GM23338 (cell line): ENCODE measurements at regions not wholly inside any gene's neighbourhood (a gene's known extent, or its start where the extent isn't known, plus 50 kb on each side); places are given as distances from the start of the nearest gene placed in this dataset.

ENCODE experiments used
- ATAC-seq: fragments of 200-7000 bp; cut with Tn5 transposase; 3 replicates; pipeline ENCODE4 v1.9.1; 2020
- DNase-seq: peaks from one replicate; pipeline ENCODE4 v3.0.0-alpha.2; 2015; ENCODE audit warnings: low spot score
- H2AFZ ChIP-seq: fragments of 200-600 bp; sonication (generic); 2 replicates; pipeline ENCODE4 v1.8.0; 2016; ENCODE audit warnings: antibody characterized with exemption, mild to moderate bottlenecking, moderate library complexity
- H3F3A ChIP-seq: fragments of 200-600 bp; sonication (generic); replicated peaks from 2 replicates; pipeline ENCODE4 v1.8.0; 2017; ENCODE audit warnings: antibody characterized with exemption, mixed run types, low read depth
- H3K27ac ChIP-seq: fragments of 200-600 bp; sonication (generic); 2 replicates; pipeline ENCODE4 v1.6.1; 2016; ENCODE audit warnings: low read depth
- H3K27me3 ChIP-seq: fragments of 200-600 bp; sonication (generic); 2 replicates; pipeline ENCODE4 v1.8.0; 2016; ENCODE audit warnings: mild to moderate bottlenecking, mixed run types, moderate library complexity; ENCODE audit not compliant: insufficient read depth
- H3K36me3 ChIP-seq: fragments of 200-600 bp; sonication (generic); 2 replicates; pipeline ENCODE4 v1.8.0; 2016; ENCODE audit warnings: mild to moderate bottlenecking; ENCODE audit not compliant: insufficient read depth
- H3K4me1 ChIP-seq: fragments of 200-600 bp; sonication (generic); 2 replicates; pipeline ENCODE4 v1.8.0; 2016; ENCODE audit warnings: mild to moderate bottlenecking, moderate library complexity; ENCODE audit not compliant: insufficient read depth
- H3K4me2 ChIP-seq: fragments of 200-600 bp; sonication (generic); 2 replicates; pipeline ENCODE4 v1.7.1; 2017; ENCODE audit warnings: mixed run types
- H3K4me3 ChIP-seq: fragments of 200-600 bp; sonication (generic); 2 replicates; pipeline ENCODE4 v1.6.1; 2016; ENCODE audit warnings: mixed run types
- H3K79me2 ChIP-seq: fragments of 200-600 bp; sonication (generic); replicated peaks from 2 replicates; pipeline ENCODE4 v1.8.0; 2017; ENCODE audit warnings: mild to moderate bottlenecking; ENCODE audit not compliant: insufficient read depth
- H3K9me2 ChIP-seq: fragments of 200-600 bp; sonication (generic); 2 replicates; pipeline ENCODE4 v1.8.0; 2017; ENCODE audit not compliant: insufficient read depth
- H4K20me1 ChIP-seq: fragments of 200-600 bp; sonication (generic); replicated peaks from 2 replicates; pipeline ENCODE4 v1.8.0; 2017; ENCODE audit warnings: mild to moderate bottlenecking; ENCODE audit not compliant: insufficient read depth
- H3K27ac Mint-ChIP-seq: 2 replicates; pipeline ENCODE4 v1.8.0; 2020; ENCODE audit warnings: inconsistent platforms, mild to moderate bottlenecking, moderate library complexity, mixed read lengths
- H3K27me3 Mint-ChIP-seq: 3 replicates; pipeline ENCODE4 v1.8.0; 2022; ENCODE audit warnings: low read depth, mild to moderate bottlenecking, moderate library complexity, mixed read lengths, inconsistent platforms; ENCODE audit not compliant: insufficient read depth, poor library complexity
- H3K36me3 Mint-ChIP-seq: 3 replicates; pipeline ENCODE4 v1.8.0; 2021; ENCODE audit warnings: low read depth, mild to moderate bottlenecking, inconsistent platforms, moderate library complexity, mixed read lengths
- H3K4me1 Mint-ChIP-seq: 3 replicates; pipeline ENCODE4 v1.8.0; 2020; ENCODE audit warnings: mild to moderate bottlenecking, inconsistent platforms, mixed read lengths
- H3K4me3 Mint-ChIP-seq: 3 replicates; pipeline ENCODE4 v1.8.0; 2021; ENCODE audit warnings: moderate library complexity, mild to moderate bottlenecking, inconsistent platforms, mixed read lengths
- H3K9me3 Mint-ChIP-seq: 3 replicates; pipeline ENCODE4 v1.8.0; 2020; ENCODE audit warnings: moderate library complexity, mild to moderate bottlenecking, inconsistent platforms, mixed read lengths
- CREB1 ChIP-seq: fragments of 250-450 bp; sonication (Bioruptor Pico); IDR thresholded peaks from 2 replicates; pipeline ENCODE4 v1.5.0; 2020; ENCODE audit warnings: low read depth, mild to moderate bottlenecking, moderate library complexity
- EZH2 ChIP-seq: fragments of 200-600 bp; sonication (generic); IDR thresholded peaks from one replicate; pipeline ENCODE4 v1.8.0; 2017; ENCODE audit warnings: antibody characterized with exemption, mild to moderate bottlenecking, low read depth; ENCODE audit not compliant: unreplicated experiment
- EZH2phosphoT487 ChIP-seq: fragments of 200-600 bp; sonication (generic); IDR thresholded peaks from one replicate; pipeline ENCODE4 v1.8.1; 2018; ENCODE audit warnings: antibody characterized with exemption; ENCODE audit not compliant: unreplicated experiment
- JUNB ChIP-seq: IDR thresholded peaks from one replicate; pipeline ENCODE4 v1.6.1; 2016; ENCODE audit warnings: antibody characterized with exemption; ENCODE audit not compliant: unreplicated experiment
- NANOG ChIP-seq: IDR thresholded peaks from 2 replicates; pipeline ENCODE4 v1.6.1; 2016; ENCODE audit warnings: antibody characterized with exemption, borderline replicate concordance
- POLR2AphosphoS5 ChIP-seq: IDR thresholded peaks from 2 replicates; pipeline ENCODE4 v1.6.1; 2016; ENCODE audit warnings: antibody characterized with exemption, low read depth
- STAT1 ChIP-seq: IDR thresholded peaks from one replicate; pipeline ENCODE4 v1.6.1; 2016; ENCODE audit warnings: antibody characterized with exemption; ENCODE audit not compliant: unreplicated experiment
- ZNF114 ChIP-seq: fragments of 250-450 bp; sonication (Bioruptor Pico); IDR thresholded peaks from 2 replicates; pipeline ENCODE4 v1.5.0; 2020; ENCODE audit warnings: mild to moderate bottlenecking, moderate library complexity
- ZNF331 ChIP-seq: fragments of 250-450 bp; sonication (Bioruptor Pico); IDR thresholded peaks from 2 replicates; pipeline ENCODE4 v1.5.0; 2020; ENCODE audit warnings: low read depth, mild to moderate bottlenecking, moderate library complexity
- TF ChIP-seq, protein P1 (sequence below), 2 experiments: fragments of 200-600 bp in 1 of 2; sonication (generic) in 1 of 2; conservative IDR thresholded peaks; 2 replicates each; pipeline versions ENCODE4 v1.5.1 to v1.6.1; 2016 to 2017; ENCODE audit warnings: antibody characterized with exemption in 2 of 2, low read depth in 2 of 2, mild to moderate bottlenecking in 2 of 2, moderate library complexity in 1 of 2
- TF ChIP-seq, protein P2 (sequence below): fragments of 250-450 bp; sonication (Bioruptor Pico); IDR thresholded peaks from 2 replicates; pipeline ENCODE4 v1.5.0; 2020; ENCODE audit warnings: mild to moderate bottlenecking, moderate library complexity
- TF ChIP-seq, protein P3 (sequence below): IDR thresholded peaks from one replicate; pipeline ENCODE4 v1.6.1; 2018; ENCODE audit warnings: antibody characterized with exemption; ENCODE audit not compliant: unreplicated experiment
- TF ChIP-seq, protein P4 (sequence below): IDR thresholded peaks from 2 replicates; pipeline ENCODE4 v1.6.1; 2016; ENCODE audit warnings: antibody characterized with exemption

DNA sequence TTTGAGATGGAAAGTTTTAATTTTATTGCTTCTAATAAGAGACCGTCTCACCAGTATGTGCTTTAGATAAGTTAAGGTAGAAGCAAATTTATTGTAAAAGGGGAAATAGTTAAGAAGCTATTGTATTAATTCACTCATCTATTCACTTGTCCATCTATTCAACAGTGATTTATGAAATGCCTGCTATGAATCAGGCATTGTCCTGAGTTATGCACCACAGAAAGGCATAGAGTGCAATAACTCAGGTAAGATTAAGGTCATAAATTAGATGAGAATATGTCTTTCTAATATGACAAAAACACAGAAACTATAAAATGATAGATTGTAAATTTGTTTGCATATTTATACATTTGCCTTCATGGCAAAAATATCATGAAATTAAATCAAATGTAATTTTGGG, 379.3 kb upstream of the PCDH15 start:
- DNase-seq (no peak), ATAC-seq (no peak)
- Mint-ChIP-seq H3K36me3 (peaks cover 13% of the 10 kb centered on the region), H3K9me3 (peaks cover 19% of the 10 kb centered on the region), H3K27me3 (peaks cover 2% of the 10 kb centered on the region), H3K4me1 (no peaks in the 10 kb centered on the region), H3K4me3 (no peak overlapping the region), H3K27ac (no peak overlapping the region)
- Histone ChIP-seq H3K36me3 (no peaks in the 10 kb centered on the region), H2AFZ (no peak overlapping the region), H4K20me1 (no peaks in the 10 kb centered on the region), H3K27ac (no peak overlapping the region), H3K4me1 (no peaks in the 10 kb centered on the region), H3K9me2 (peaks cover 8% of the 10 kb centered on the region), H3K4me2 (no peak overlapping the region), H3K79me2 (no peaks in the 10 kb centered on the region), H3F3A (no peaks in the 10 kb centered on the region), H3K27me3 (no peaks in the 10 kb centered on the region), H3K4me3 (no peak overlapping the region)
- TF ChIP-seq JUNB, result no peak
- no peak for TF ChIP-seq EZH2phosphoT487
- no peak for TF ChIP-seq ZNF331
- no peak for TF ChIP-seq STAT1
- TF ChIP-seq EZH2, result no peak
- TF ChIP-seq ZNF114 (CRISPR knock-in tag), result no peak
- TF ChIP-seq, protein P1, sequence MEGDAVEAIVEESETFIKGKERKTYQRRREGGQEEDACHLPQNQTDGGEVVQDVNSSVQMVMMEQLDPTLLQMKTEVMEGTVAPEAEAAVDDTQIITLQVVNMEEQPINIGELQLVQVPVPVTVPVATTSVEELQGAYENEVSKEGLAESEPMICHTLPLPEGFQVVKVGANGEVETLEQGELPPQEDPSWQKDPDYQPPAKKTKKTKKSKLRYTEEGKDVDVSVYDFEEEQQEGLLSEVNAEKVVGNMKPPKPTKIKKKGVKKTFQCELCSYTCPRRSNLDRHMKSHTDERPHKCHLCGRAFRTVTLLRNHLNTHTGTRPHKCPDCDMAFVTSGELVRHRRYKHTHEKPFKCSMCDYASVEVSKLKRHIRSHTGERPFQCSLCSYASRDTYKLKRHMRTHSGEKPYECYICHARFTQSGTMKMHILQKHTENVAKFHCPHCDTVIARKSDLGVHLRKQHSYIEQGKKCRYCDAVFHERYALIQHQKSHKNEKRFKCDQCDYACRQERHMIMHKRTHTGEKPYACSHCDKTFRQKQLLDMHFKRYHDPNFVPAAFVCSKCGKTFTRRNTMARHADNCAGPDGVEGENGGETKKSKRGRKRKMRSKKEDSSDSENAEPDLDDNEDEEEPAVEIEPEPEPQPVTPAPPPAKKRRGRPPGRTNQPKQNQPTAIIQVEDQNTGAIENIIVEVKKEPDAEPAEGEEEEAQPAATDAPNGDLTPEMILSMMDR (conservative IDR thresholded peaks at IDR 0.05; ENCODE audit: low read depth in 2 of 2), result no peak
- TF ChIP-seq, protein P2, sequence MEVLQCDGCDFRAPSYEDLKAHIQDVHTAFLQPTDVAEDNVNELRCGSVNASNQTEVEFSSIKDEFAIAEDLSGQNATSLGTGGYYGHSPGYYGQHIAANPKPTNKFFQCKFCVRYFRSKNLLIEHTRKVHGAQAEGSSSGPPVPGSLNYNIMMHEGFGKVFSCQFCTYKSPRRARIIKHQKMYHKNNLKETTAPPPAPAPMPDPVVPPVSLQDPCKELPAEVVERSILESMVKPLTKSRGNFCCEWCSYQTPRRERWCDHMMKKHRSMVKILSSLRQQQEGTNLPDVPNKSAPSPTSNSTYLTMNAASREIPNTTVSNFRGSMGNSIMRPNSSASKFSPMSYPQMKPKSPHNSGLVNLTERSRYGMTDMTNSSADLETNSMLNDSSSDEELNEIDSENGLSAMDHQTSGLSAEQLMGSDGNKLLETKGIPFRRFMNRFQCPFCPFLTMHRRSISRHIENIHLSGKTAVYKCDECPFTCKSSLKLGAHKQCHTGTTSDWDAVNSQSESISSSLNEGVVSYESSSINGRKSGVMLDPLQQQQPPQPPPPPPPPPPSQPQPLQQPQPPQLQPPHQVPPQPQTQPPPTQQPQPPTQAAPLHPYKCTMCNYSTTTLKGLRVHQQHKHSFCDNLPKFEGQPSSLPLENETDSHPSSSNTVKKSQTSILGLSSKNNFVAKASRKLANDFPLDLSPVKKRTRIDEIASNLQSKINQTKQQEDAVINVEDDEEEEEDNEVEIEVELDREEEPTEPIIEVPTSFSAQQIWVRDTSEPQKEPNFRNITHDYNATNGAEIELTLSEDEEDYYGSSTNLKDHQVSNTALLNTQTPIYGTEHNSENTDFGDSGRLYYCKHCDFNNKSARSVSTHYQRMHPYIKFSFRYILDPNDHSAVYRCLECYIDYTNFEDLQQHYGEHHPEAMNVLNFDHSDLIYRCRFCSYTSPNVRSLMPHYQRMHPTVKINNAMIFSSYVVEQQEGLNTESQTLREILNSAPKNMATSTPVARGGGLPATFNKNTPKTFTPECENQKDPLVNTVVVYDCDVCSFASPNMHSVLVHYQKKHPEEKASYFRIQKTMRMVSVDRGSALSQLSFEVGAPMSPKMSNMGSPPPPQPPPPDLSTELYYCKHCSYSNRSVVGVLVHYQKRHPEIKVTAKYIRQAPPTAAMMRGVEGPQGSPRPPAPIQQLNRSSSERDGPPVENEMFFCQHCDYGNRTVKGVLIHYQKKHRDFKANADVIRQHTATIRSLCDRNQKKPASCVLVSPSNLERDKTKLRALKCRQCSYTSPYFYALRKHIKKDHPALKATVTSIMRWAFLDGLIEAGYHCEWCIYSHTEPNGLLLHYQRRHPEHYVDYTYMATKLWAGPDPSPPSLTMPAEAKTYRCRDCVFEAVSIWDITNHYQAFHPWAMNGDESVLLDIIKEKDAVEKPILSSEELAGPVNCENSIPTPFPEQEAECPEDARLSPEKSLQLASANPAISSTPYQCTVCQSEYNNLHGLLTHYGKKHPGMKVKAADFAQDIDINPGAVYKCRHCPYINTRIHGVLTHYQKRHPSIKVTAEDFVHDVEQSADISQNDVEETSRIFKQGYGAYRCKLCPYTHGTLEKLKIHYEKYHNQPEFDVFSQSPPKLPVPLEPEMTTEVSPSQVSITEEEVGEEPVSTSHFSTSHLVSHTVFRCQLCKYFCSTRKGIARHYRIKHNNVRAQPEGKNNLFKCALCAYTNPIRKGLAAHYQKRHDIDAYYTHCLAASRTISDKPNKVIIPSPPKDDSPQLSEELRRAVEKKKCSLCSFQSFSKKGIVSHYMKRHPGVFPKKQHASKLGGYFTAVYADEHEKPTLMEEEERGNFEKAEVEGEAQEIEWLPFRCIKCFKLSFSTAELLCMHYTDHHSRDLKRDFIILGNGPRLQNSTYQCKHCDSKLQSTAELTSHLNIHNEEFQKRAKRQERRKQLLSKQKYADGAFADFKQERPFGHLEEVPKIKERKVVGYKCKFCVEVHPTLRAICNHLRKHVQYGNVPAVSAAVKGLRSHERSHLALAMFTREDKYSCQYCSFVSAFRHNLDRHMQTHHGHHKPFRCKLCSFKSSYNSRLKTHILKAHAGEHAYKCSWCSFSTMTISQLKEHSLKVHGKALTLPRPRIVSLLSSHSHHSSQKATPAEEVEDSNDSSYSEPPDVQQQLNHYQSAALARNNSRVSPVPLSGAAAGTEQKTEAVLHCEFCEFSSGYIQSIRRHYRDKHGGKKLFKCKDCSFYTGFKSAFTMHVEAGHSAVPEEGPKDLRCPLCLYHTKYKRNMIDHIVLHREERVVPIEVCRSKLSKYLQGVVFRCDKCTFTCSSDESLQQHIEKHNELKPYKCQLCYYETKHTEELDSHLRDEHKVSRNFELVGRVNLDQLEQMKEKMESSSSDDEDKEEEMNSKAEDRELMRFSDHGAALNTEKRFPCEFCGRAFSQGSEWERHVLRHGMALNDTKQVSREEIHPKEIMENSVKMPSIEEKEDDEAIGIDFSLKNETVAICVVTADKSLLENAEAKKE (CRISPR knock-in tag), result no peak
- TF ChIP-seq, protein P3, sequence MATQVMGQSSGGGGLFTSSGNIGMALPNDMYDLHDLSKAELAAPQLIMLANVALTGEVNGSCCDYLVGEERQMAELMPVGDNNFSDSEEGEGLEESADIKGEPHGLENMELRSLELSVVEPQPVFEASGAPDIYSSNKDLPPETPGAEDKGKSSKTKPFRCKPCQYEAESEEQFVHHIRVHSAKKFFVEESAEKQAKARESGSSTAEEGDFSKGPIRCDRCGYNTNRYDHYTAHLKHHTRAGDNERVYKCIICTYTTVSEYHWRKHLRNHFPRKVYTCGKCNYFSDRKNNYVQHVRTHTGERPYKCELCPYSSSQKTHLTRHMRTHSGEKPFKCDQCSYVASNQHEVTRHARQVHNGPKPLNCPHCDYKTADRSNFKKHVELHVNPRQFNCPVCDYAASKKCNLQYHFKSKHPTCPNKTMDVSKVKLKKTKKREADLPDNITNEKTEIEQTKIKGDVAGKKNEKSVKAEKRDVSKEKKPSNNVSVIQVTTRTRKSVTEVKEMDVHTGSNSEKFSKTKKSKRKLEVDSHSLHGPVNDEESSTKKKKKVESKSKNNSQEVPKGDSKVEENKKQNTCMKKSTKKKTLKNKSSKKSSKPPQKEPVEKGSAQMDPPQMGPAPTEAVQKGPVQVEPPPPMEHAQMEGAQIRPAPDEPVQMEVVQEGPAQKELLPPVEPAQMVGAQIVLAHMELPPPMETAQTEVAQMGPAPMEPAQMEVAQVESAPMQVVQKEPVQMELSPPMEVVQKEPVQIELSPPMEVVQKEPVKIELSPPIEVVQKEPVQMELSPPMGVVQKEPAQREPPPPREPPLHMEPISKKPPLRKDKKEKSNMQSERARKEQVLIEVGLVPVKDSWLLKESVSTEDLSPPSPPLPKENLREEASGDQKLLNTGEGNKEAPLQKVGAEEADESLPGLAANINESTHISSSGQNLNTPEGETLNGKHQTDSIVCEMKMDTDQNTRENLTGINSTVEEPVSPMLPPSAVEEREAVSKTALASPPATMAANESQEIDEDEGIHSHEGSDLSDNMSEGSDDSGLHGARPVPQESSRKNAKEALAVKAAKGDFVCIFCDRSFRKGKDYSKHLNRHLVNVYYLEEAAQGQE, result no peak
- no peak for TF ChIP-seq NANOG
- TF ChIP-seq, protein P4, sequence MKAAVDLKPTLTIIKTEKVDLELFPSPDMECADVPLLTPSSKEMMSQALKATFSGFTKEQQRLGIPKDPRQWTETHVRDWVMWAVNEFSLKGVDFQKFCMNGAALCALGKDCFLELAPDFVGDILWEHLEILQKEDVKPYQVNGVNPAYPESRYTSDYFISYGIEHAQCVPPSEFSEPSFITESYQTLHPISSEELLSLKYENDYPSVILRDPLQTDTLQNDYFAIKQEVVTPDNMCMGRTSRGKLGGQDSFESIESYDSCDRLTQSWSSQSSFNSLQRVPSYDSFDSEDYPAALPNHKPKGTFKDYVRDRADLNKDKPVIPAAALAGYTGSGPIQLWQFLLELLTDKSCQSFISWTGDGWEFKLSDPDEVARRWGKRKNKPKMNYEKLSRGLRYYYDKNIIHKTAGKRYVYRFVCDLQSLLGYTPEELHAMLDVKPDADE, result no peak
- TF ChIP-seq POLR2AphosphoS5, result no peak
- TF ChIP-seq CREB1 (CRISPR knock-in tag), result no peak
